HG03108 (cell line): ENCODE measurements at regions not wholly inside any gene's neighbourhood (a gene's known extent, or its start where the extent isn't known, plus 50 kb on each side); places are given as distances from the start of the nearest gene placed in this dataset.
"Not testable (repeated sequence)": the region's sequence is repeated elsewhere in the genome, so short reads cannot be mapped to it uniquely, and the experiment has no call there.

Experiments
- ATAC-seq: cut with Tn5 transposase; IDR thresholded peaks from one replicate; pipeline ENCODE4 v1.9.1; 2021; ENCODE audit warnings: moderate library complexity; ENCODE audit not compliant: unreplicated experiment

DNA sequence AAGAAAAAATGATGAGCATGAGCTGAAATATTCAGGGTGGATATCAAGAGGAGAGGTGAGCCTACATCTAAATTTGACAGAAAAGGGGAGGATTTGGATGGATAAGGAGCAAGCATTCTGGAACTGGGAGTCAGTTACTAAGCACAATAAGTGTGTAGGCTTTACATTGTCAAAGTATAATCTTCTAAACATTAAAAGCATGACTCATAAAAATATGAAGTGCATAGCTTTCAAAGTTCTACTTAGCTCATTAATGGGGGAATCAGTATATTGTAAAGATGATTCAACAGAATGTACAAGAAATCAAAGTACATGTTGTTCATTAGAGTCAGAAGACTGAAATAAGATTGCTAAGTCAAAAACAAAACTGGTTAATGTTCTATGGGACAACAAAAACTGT lies 248.0 kb upstream of the GAS1 start:
- ATAC-seq, result no peak

DNA sequence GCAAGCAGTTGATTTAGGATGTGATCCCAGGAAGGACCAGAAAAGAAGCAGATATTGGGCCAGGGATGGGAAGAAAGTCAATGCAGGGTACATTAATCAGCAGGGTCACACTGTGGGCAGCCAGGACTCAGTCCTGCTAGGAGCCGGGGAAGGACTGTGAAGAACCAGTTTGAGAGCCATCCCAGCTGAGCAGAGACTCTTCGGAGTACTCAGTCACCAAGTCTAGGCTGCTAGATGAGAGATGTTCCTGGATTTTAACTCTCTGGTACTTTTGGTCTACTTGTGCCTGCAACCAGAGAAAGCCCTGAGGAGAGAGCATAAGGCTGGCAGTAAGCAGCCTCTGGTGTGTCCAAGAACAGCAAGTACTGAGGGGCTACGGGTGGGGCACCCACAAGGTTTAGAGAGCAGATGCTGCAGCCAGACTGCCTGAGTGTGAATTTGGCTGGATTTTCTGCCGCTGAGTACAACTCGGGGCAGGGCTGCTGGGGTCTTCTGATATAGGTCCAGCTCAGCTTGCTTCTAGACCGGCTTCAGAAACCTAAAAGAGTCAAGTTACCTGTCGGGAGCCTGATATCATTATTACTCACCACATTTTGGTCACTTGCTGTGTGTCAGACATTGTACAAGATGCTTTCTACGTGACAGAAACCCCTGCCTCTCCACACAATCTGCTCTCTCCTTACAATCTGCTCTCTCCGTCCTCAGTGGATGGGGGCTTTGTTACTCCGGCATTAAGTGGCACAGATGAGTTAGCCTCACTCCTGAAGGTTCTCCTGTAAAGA lies 250.2 kb upstream of the GAS1 start:
- ATAC-seq, result no peak

GRCh38 chr9:87198716-87199115 lies 251.4 kb upstream of the GAS1 start:
- no peak for ATAC-seq

DNA sequence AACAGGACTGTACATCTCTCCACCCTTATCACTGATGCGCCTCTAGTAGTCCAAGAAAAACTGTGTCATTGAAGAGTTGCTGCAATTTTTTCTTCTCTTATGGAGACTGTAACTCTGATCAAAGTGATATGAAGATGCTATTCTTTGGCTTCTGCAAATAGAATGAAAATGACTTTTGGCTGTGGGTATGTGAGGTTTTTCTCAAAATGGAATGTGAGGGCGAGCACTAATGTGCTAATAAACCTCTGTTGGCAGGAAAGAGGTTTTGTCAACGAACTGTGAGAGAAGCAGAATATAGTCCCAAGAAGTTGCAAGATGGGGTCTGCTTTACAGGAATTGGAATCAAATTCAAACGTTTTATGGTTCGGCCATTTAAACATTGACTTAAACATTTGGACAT lies 252.0 kb upstream of the GAS1 start:
- ATAC-seq, result no peak

- no peak for ATAC-seq
These were observed 252.5 kb upstream of the GAS1 start for GRCh38 chr9:87199782-87200181.

DNA sequence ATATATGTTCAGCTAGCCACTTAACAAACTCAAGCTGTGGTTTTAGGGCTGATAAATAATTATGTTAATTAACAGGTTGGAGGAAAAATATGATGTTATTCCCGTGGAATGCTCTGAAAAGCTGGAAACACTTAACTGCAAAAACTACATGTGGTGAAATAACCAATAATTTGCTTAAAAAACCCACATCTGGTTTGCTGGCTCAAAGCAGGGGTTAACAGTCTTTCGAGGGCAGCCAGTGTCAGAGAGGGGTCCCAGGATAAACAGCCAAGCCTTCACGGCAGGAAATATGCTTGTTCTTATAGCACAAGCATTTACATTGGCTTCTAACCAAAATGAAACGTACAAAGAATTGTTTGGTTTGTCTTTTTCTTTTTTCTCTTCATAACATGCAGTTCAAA lies 254.0 kb upstream of the GAS1 start:
- no peak for ATAC-seq

DNA sequence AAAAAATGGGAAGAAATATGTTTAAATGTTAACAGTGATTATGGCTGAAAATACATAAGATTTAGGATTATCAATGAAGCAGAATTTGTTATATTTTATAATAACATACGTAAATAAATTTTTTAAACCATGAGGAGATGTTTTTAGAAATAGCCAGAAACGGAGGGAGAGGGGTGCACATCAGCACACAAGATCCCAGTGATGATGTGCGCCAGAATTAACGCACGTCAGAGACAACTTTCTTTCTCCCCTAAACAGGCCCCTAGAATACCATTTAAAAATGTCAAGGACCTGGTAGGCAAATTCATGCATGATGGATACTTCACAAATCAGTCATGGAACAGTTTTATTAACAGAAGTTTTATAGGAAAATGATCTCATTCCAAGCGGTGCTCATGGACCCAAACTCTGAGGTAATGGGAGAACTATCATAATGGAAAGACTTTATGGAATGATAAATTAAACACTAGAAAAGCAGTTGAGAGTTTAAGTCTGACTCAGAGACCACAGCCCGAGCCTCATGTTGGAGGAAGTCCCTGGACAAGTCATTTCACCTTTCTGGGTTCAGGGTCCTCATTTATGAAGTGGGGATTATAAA lies 258.9 kb upstream of the GAS1 start:
- no peak for ATAC-seq

GRCh38 chr9:87210658-87211057 lies 263.4 kb upstream of the GAS1 start:
- ATAC-seq, result not testable (repeated sequence)

DNA sequence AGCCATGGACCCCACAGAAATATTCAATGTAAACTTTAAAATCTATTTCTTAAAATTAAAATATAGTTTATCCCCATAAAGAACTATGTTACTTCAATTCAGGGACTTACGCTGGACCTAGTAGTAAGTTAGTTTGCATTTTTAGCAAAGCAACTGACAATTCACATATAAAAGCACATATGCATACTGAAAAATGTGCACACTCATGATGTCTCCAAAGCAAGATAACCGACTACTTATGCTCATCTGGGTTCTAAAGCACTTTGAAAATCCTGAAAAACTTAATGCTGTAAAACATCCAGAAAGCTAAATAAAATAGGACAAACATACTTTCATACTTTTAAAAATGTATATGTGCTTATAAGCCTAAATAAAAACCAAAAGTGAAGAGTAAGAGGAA lies 264.4 kb upstream of the GAS1 start:
- no peak for ATAC-seq

- ATAC-seq, result no peak
These were observed 265.3 kb upstream of the GAS1 start for GRCh38 chr9:87212605-87213021.

GRCh38 chr9:87213948-87214347 lies 266.6 kb upstream of the GAS1 start:
- no peak for ATAC-seq

DNA sequence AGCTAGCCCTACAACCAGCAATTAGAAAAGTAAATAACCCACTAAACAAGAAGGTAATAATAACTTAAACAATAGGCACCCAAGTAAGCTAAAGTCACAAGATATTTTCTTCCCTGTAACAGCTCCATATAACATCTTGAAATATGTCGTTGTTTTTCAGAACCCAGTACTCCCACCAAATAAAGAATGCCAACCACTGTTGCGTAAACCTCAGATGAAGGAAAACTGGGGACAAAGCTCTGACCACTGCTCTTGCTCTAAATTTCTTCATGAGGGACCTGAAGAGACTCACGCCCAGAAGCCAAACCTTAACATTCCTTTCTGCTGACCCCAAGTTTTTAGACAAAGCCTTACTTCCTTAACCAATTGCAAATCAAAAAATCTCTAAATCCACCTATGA lies 267.7 kb upstream of the GAS1 start:
- ATAC-seq, result no peak

DNA sequence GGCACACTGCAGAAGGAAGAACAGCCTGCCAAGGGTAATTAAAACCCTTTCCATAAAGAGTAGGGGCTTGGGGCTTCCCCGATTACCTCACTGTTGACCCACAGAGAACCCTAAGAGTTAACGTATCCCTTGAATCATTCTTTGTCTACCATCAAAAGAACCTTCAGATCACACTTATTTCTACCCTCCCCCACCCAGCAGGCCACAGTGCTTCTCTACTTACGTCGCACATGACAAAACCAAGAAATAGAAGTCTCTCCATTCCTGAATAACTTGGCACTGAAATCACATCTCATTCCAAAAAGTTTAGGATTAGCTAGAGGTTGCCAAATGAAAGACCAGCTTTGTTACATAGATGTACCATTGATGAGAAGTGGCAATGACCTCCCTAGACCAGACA lies 268.7 kb upstream of the GAS1 start:
- no peak for ATAC-seq

DNA sequence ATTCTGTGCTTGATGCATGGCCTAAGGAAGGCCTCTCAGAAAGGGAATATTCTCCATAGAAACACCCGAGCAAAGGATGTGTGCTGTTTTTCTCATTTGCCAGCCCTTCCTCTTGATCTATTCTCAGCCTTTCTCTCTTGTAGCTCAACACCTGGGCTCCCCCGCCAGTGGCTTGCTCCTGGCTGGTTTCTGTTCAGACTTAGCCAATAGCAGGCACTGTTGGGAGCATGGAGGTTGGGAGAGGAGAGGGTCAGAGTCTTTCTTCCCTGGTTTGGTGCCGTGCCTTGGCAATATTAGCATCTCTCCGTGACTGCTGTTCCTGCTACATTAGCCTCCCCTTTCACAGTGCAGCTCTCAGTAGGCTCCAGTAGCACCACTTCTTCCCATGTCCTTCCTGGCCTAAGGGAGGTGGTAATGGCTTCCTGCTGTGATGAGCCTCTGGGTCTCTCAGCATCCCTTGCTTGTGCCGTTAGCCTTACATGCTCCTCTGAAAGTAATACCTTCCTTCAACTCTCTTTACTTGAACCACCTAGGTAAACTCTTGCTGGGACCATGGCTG lies 269.7 kb upstream of the GAS1 start:
- no peak for ATAC-seq

- no peak for ATAC-seq
These were observed 274.0 kb upstream of the DAPK1 start for GRCh38 chr9:87223392-87224246.

- ATAC-seq, result no peak
These were observed 270.8 kb upstream of the DAPK1 start for GRCh38 chr9:87226896-87227295.

GRCh38 chr9:87227456-87227855 lies 270.2 kb upstream of the DAPK1 start:
- no peak for ATAC-seq

DNA sequence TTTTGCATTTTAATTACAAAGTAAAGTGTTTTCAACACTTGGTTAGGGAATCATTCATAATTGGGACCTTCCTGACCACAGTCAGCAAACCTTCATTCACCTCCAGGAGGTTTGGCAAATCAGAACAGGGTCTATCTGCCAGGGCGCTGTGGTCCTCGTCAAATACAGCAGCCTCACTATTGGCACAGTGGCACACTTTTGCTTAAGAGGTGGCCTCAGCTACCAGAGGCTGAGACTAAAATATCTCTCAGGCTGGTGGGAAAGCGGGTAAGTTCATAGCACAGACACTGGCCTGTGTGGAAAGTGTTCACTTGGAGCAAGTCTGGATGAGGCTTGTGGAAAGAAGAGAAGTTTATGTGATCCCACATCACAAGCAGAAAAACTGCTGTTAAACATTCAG lies 268.6 kb upstream of the DAPK1 start:
- ATAC-seq, result no peak

GRCh38 chr9:87233431-87233830 lies 264.2 kb upstream of the DAPK1 start:
- no peak for ATAC-seq

DNA sequence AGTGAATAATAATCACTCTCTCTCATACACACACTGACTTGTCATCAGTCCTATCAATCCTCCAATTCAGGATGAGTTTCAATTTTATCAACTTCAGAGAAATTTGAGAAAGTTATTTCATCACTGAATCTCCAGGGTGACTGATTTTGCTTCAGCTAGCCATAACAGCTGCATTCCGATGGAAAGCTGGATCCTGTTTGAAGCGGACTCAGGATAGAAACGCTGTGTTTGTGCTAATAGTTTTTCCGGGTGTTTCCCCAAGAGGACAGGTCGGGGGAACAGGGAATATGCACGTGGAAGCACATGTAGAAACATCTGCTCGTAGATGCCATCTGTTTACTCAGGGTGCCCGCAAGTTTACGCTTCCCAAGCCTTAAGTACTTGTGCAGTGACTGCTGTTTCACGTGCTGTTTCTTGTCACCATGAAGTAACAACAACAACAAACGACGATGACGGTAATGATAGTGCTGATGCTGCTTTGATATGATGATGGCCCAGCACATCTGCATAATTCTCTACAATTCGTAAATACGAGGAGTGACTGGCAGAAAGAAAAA lies 263.7 kb upstream of the DAPK1 start:
- ATAC-seq, result no peak

GRCh38 chr9:87234854-87235253 lies 262.8 kb upstream of the DAPK1 start:
- ATAC-seq, result no peak
